Transverse colon (tissue), 4 donors: ENCODE measurements at regions not wholly inside any gene's neighbourhood (a gene's known extent, or its start where the extent isn't known, plus 50 kb on each side); places are given as distances from the start of the nearest gene placed in this dataset.
"Not testable (repeated sequence)": the region's sequence is repeated elsewhere in the genome, so short reads cannot be mapped to it uniquely, and the experiment has no call there.

Source experiments
- DNase-seq: peaks from one replicate; pipeline ENCODE4 v3.0.0-alpha.2; 2019
- H3K27ac ChIP-seq, 4 donors: fragments of 200-600 bp; sonication (generic); 2 replicates each; pipeline ENCODE4 v1.5.1; 2016 to 2018; ENCODE audit warnings: inconsistent platforms in 4 of 4
- H3K27me3 ChIP-seq: fragments of 200-600 bp; sonication (generic); 2 replicates; pipeline ENCODE4 v1.5.1; 2017; ENCODE audit warnings: inconsistent platforms
- H3K36me3 ChIP-seq, 4 donors: fragments of 200-600 bp; sonication (generic); 2 replicates each; pipeline ENCODE4 v1.5.1; 2017 to 2019; ENCODE audit warnings: inconsistent platforms in 4 of 4
- H3K4me1 ChIP-seq, 4 donors: fragments of 200-600 bp; sonication (generic); 2 replicates each; pipeline ENCODE4 v1.5.1; 2017 to 2020; ENCODE audit warnings: inconsistent platforms in 4 of 4
- H3K4me3 ChIP-seq, 4 donors: fragments of 200-600 bp; sonication (generic); 1 replicate in 1 of 4; 2 replicates in 3 of 4; pipeline versions ENCODE4 v1.5.1 to v1.6.1; 2017 to 2019; ENCODE audit warnings: inconsistent platforms in 4 of 4
- H3K9me3 ChIP-seq, 2 donors: fragments of 200-600 bp; sonication (generic); 2 replicates each; pipeline ENCODE4 v1.5.1; 2017 to 2019; ENCODE audit warnings: inconsistent platforms in 2 of 2
- CTCF ChIP-seq, 5 experiments: fragments of 200-600 bp in 3 of 5; fragments of 450-650 bp in 2 of 5; sonication (generic) in 3 of 5; IDR thresholded peaks; 1 replicate in 2 of 5; 2 replicates in 3 of 5; pipeline ENCODE4 v1.5.1; 2016 to 2017; ENCODE audit warnings: antibody characterized with exemption in 5 of 5, inconsistent platforms in 3 of 5, mild to moderate bottlenecking in 2 of 5, moderate library complexity in 1 of 5
- EP300 ChIP-seq: sonication (generic); formaldehyde crosslinking; IDR thresholded peaks from one replicate; pipeline ENCODE4 v1.6.1; 2017; ENCODE audit warnings: antibody characterized with exemption, low read depth
- POLR2A ChIP-seq: fragments of 450-650 bp; IDR thresholded peaks from one replicate; pipeline ENCODE4 v1.6.1; 2016; ENCODE audit warnings: antibody characterized with exemption, mild to moderate bottlenecking, moderate library complexity
- POLR2AphosphoS5 ChIP-seq, 3 donors: sonication (generic); formaldehyde crosslinking; IDR thresholded peaks; one replicate each; pipeline ENCODE4 v1.6.1; 2016; ENCODE audit warnings: antibody characterized with exemption in 3 of 3
- WGBS, 2 donors: methylation state at CpG; one replicate each; pipeline ENCODE4 v1.1.5; 2018; ENCODE audit warnings: low coverage in 1 of 2; 5-methylcytosine and 5-hydroxymethylcytosine counted together
- in situ Hi-C, 4 donors: fragments of 200-750 bp; cut with MboI; loops; one replicate each; pipeline versions ENCODE4 v1.15.0 to v1.15.1; 2017; ENCODE audit warnings: low sequenced_read_pairs in 3 of 4, low pct_ligation_motif_present in 1 of 4, low pct_unique_long_range_greater_than_20kb in 1 of 4
- intact Hi-C: fragments of 100-400 bp; cut with DNase I; formaldehyde crosslinking; loops from one replicate; pipeline ENCODE4 v1.15.1; 2023; ENCODE audit warnings: low total_unique reads

- Histone ChIP-seq H3K27ac (no peak overlapping the region), H3K9me3 (no peaks in the 10 kb centered on the region), H3K4me1 (no peaks in the 10 kb centered on the region), H3K27me3 (no peaks in the 10 kb centered on the region), H3K4me3 (no peak overlapping the region), H3K36me3 (no peaks in the 10 kb centered on the region)
- no peak for TF ChIP-seq POLR2A
- TF ChIP-seq CTCF (IDR thresholded peaks at IDR 0.05), result no peak
- no peak for TF ChIP-seq POLR2AphosphoS5 (IDR thresholded peaks at IDR 0.05)
- intact Hi-C loops, result no loop called here
- no peak for DNase-seq
- in situ Hi-C loops, result no loop called here
- WGBS, 2 donors, result 91 to 96% methylated on average over 4 of the region's 4 CpGs
Measured at GRCh38 chr3:191131305-191131704, 67.7 kb upstream of the OSTN start.

- H3K36me3 ChIP-seq, DNase-seq, intact Hi-C loops, H3K4me1 ChIP-seq, H3K27me3 ChIP-seq, in situ Hi-C loops, H3K27ac ChIP-seq, H3K9me3 ChIP-seq, H3K4me3 ChIP-seq: not testable (repeated sequence)
- 96% methylated on average over 16 of the region's 30 CpGs; no CpG with 5 or more reads in 1 of the 2 donors for WGBS, 2 donors
Measured at GRCh38 chr3:191124891-191125290, 74.2 kb upstream of the OSTN start.

GRCh38 chr3:191123946-191124345, 75.1 kb upstream of the OSTN start:
- H3K9me3 ChIP-seq, result no peaks in the 10 kb centered on the region
- in situ Hi-C loops (no loop called here), intact Hi-C loops (no loop called here)
- TF ChIP-seq POLR2A, result no peak
- TF ChIP-seq POLR2AphosphoS5 (IDR thresholded peaks at IDR 0.05), result no peak
- no peak for TF ChIP-seq EP300
- TF ChIP-seq CTCF (IDR thresholded peaks at IDR 0.05), result no peak
- H3K27me3 ChIP-seq, result no peaks in the 10 kb centered on the region
- H3K27ac ChIP-seq, result no peak overlapping the region
- H3K4me3 ChIP-seq, result no peak overlapping the region
- no peak for DNase-seq
- H3K4me1 ChIP-seq, result no peaks in the 10 kb centered on the region
- WGBS, 2 donors, result 36% methylated on average over 2 of the region's 2 CpGs; no CpG with 5 or more reads in 1 of the 2 donors
- no peaks in the 10 kb centered on the region for H3K36me3 ChIP-seq

DNA sequence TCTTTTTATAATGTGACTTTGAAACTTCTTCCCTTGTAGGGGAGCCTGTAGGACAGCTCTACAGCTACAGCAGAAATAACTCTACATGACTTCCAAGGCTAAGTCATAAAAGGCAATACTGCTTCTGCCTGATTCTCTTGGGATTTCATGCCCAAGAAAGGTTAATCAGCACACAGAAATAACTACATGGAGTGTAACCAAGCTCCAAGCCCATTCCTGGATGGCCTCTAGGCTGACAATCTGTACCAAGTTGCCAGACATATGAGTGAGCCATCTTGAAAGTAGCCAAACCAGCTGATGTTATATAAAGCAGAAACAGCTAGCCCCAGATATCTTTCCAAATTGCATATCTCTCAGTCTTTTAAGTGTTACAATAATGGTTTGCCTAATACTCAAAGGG, 75.8 kb upstream of the OSTN start:
- H3K27ac ChIP-seq, result no peak overlapping the region
- H3K4me3 ChIP-seq, result no peak overlapping the region
- no peaks in the 10 kb centered on the region for H3K27me3 ChIP-seq
- intact Hi-C loops (no loop called here), in situ Hi-C loops (no loop called here)
- TF ChIP-seq POLR2AphosphoS5 (IDR thresholded peaks at IDR 0.05) (no peak), EP300 (no peak), CTCF (IDR thresholded peaks at IDR 0.05) (no peak), POLR2A (no peak)
- DNase-seq, result no peak
- no peaks in the 10 kb centered on the region for H3K9me3 ChIP-seq
- H3K4me1 ChIP-seq, result no peaks in the 10 kb centered on the region
- no peaks in the 10 kb centered on the region for H3K36me3 ChIP-seq

DNA sequence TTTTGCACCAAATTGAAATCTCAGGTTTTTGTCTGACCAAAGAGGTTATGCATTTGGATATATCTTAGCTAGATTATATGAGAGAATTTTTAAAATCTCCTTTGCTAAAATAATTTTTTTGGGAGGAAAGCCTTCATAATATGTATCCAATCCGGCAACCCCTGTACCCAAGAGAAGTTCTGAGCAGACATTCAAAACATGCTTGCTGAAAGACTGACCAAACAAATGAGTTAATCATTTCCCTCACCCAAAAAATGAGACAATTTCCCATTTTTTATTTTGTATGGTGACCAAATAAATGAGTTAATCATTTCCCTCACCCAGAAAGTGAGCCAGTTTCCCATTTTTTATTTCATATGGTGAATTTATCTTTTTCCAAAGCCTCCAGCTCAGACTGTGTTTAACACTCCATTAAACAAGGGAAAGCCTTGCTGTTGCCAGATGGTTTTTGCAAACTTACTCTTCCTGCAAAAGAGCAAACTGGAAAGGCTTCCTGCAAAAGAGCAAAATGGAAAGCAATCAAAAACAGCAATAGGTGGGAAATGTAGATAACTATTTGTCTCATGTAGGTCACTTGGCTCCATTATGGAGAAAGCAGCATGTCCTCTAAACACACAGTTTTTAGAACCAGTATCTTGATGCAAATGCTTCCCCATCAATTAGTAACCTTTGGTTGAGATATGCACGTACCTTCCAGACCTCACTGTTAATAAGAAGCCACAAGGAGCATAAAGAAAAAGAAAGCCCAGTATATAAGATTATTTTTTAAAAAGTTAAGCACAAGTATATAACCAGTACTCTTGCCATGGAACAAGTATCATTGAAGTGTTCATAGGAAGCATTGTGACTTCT, 78.4 kb upstream of the OSTN start:
- H3K27ac ChIP-seq, result no peak overlapping the region
- no peaks in the 10 kb centered on the region for H3K4me1 ChIP-seq
- no peaks in the 10 kb centered on the region for H3K27me3 ChIP-seq
- no peak overlapping the region for H3K4me3 ChIP-seq
- intact Hi-C loops, result no loop called here
- 65 to 72% methylated on average over 2 of the region's 2 CpGs for WGBS, 2 donors
- in situ Hi-C loops, result no loop called here
- H3K36me3 ChIP-seq, result no peaks in the 10 kb centered on the region
- H3K9me3 ChIP-seq, result no peaks in the 10 kb centered on the region
- TF ChIP-seq CTCF (IDR thresholded peaks at IDR 0.05) (no peak), POLR2AphosphoS5 (IDR thresholded peaks at IDR 0.05) (no peak), POLR2A (no peak), EP300 (no peak)
- no peak for DNase-seq
